ENCODE measurements at regions not wholly inside any gene's neighbourhood (a gene's known extent, or its start where the extent isn't known, plus 50 kb on each side); places are given as distances from the start of the nearest gene placed in this dataset.

- no peak overlapping the region for H3K27ac ChIP-seq (ENCODE audit: low read depth, low read length)
- CTCF ChIA-PET, result no interaction called here
These were observed 83.6 kb upstream of the PMEPA1 start for GRCh38 chr20:57793421-57793820.

More at GRCh38 chr20:57793421-57793820, 83.6 kb upstream of the PMEPA1 start:
- ChIA-PET POLR2A (no interaction called here), RAD21 (ENCODE audit: low non-redundant PET in 1 of 2, low total read pairs in 2 of 2, uncharacterized antibody in 2 of 2, unreplicated experiment in 2 of 2) (no interaction called here)
- Histone ChIP-seq H3K4me1 (ENCODE audit: control insufficient read depth in 1 of 2, insufficient read depth in 2 of 2, low read length in 2 of 2) (no peaks in the 10 kb centered on the region; a peak in 1 of 4 replicates), H3K4me3 (replicated peaks in 1 of 2; ENCODE audit: low read depth in 1 of 2, low read length in 2 of 2) (no peak overlapping the region), H3K9me3 (ENCODE audit: control insufficient read depth in 1 of 2, insufficient read depth in 1 of 2, low read depth in 1 of 2, low read length in 2 of 2) (no peaks in the 10 kb centered on the region), H4K20me1 (ENCODE audit: insufficient read depth) (no peaks in the 10 kb centered on the region), H3K27me3 (ENCODE audit: insufficient read depth, low read length) (peaks cover 16% of the 10 kb centered on the region), H3K9ac (ENCODE audit: low read length) (no peak overlapping the region), H3K4me2 (ENCODE audit: low read length) (no peak overlapping the region), H3K9me2 (ENCODE audit: insufficient read depth) (no peaks in the 10 kb centered on the region), H2AFZ (ENCODE audit: low read depth, low read length, poor library complexity, severe bottlenecking) (no peak overlapping the region), H3K36me3 (ENCODE audit: control insufficient read depth in 1 of 2, insufficient read depth in 2 of 2, low read length in 2 of 2) (no peaks in the 10 kb centered on the region), H3K79me2 (ENCODE audit: insufficient read depth, low read length) (no peaks in the 10 kb centered on the region)
- BruUV-seq (replicated peaks), result no TSS peak
- ATAC-seq, result no peak
- intact Hi-C loops (cut with micrococcal nuclease), result no loop called here
- DNase-seq (ENCODE audit: low read depth, low spot score), result no peak
- TF ChIP-seq ZFX (IDR thresholded peaks at IDR 0.05), result no peak
- no peak for TF ChIP-seq POLR2A (IDR thresholded peaks at IDR 0.05; ENCODE audit: borderline replicate concordance, extremely low read depth, insufficient read depth, insufficient read length)
- TF ChIP-seq MAX (IDR thresholded peaks at IDR 0.05), result no peak
- TF ChIP-seq SRF (IDR thresholded peaks at IDR 0.05; ENCODE audit: low read depth), result no peak
- no peak for TF ChIP-seq REST (IDR thresholded peaks at IDR 0.05; ENCODE audit: low read depth)

All from HCT116 (cell line).